Nephron progenitor cell (in vitro differentiated cells): ENCODE measurements at regions not wholly inside any gene's neighbourhood (a gene's known extent, or its start where the extent isn't known, plus 50 kb on each side); places are given as distances from the start of the nearest gene placed in this dataset.
"Not testable (repeated sequence)": the region's sequence is repeated elsewhere in the genome, so short reads cannot be mapped to it uniquely, and the experiment has no call there.

Source experiments
- DNase-seq: peaks from one replicate; pipeline ENCODE4 v3.0.0; 2021
- H3K27ac Mint-ChIP-seq: 2 replicates; pipeline ENCODE4 v1.8.0; 2021; ENCODE audit warnings: mild to moderate bottlenecking, moderate library complexity, mixed read lengths
- H3K27me3 Mint-ChIP-seq: 2 replicates; pipeline ENCODE4 v1.8.0; 2021; ENCODE audit warnings: mild to moderate bottlenecking, low read depth, mixed read lengths; ENCODE audit not compliant: poor library complexity
- H3K36me3 Mint-ChIP-seq: 2 replicates; pipeline ENCODE4 v1.8.0; 2021; ENCODE audit warnings: low read depth, mixed read lengths
- H3K4me1 Mint-ChIP-seq: 2 replicates; pipeline ENCODE4 v1.8.0; 2021; ENCODE audit warnings: mixed read lengths
- H3K4me3 Mint-ChIP-seq: 2 replicates; pipeline ENCODE4 v1.8.0; 2021; ENCODE audit warnings: mild to moderate bottlenecking, moderate library complexity, mixed read lengths
- H3K9me3 Mint-ChIP-seq: 2 replicates; pipeline ENCODE4 v1.8.0; 2021; ENCODE audit warnings: mild to moderate bottlenecking, moderate library complexity, mixed read lengths
- TF ChIP-seq, protein P1 (sequence below): fragments of 200-600 bp; sonication (generic); IDR thresholded peaks from 2 replicates; pipeline ENCODE4 v1.5.0; 2021; ENCODE audit warnings: antibody characterized with exemption

DNA sequence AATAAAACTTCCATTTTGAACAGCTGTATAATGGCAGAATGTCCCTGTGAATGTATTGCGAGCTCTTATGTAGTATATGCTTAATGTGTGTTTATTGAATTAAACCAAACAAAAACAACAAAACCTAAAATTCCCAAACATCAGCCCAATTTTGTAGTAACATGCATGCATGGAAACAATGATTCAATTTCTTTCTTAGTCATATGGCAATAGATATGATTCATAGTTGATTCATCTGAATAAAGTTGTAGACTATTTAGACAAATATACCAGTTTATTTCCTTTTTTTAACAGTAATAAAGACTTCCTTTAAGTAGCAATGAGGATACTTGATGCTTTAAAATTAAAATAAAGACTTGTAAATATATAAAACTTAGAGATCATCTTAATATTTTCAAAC lies 670.6 kb downstream of the CD109 start:
- DNase-seq = no peak
- Mint-ChIP-seq H3K4me3 (no peak overlapping the region), H3K9me3 (no peaks in the 10 kb centered on the region), H3K36me3 (no peaks in the 10 kb centered on the region), H3K27ac (no peak overlapping the region), H3K27me3 (no peaks in the 10 kb centered on the region), H3K4me1 (no peaks in the 10 kb centered on the region)
- TF ChIP-seq, protein P1, sequence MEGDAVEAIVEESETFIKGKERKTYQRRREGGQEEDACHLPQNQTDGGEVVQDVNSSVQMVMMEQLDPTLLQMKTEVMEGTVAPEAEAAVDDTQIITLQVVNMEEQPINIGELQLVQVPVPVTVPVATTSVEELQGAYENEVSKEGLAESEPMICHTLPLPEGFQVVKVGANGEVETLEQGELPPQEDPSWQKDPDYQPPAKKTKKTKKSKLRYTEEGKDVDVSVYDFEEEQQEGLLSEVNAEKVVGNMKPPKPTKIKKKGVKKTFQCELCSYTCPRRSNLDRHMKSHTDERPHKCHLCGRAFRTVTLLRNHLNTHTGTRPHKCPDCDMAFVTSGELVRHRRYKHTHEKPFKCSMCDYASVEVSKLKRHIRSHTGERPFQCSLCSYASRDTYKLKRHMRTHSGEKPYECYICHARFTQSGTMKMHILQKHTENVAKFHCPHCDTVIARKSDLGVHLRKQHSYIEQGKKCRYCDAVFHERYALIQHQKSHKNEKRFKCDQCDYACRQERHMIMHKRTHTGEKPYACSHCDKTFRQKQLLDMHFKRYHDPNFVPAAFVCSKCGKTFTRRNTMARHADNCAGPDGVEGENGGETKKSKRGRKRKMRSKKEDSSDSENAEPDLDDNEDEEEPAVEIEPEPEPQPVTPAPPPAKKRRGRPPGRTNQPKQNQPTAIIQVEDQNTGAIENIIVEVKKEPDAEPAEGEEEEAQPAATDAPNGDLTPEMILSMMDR = no peak

DNA sequence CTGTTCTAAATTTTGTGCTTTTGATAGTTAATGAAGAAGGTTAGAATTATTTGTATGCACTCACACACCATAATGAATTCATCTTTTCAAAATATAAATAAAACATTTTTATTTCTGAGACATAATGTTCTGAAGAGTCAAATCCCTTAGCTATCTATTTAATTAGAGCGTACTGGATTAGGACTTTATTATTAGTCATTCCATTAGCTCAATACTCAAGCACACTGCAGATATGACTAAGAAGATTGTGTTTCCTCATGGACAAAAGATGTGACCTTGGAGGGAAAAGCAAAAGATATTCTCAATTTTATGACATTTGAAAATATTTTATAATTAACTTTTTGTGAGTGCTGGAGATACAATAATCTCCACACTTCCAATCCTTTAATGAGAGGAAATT lies 666.4 kb downstream of the CD109 start:
- H3K36me3 Mint-ChIP-seq = no peaks in the 10 kb centered on the region
- TF ChIP-seq, protein P1 = no peak
- H3K27me3 Mint-ChIP-seq = no peaks in the 10 kb centered on the region
- H3K4me1 Mint-ChIP-seq = no peaks in the 10 kb centered on the region
- no peak overlapping the region for H3K27ac Mint-ChIP-seq
- no peak for DNase-seq
- H3K9me3 Mint-ChIP-seq = no peaks in the 10 kb centered on the region
- H3K4me3 Mint-ChIP-seq = no peak overlapping the region

DNA sequence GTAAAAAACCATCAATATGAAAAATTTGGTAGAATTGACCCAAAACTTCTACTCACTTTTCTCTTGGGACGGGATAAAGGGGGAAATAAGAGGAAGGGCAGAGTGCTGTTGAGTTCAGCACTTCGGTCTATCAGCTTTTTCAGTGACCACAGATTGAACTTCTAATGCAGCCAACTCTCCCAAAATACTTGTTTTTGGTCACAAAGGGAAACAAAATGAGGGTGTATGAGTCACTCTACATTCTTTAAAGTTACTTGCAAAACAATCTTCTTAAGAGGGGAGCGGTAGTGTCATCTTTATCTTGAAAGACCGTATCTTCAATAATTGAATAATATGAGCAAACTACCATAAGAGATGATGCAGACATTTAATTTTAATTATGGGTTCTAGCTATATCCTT lies 661.3 kb downstream of the CD109 start:
- no peaks in the 10 kb centered on the region for H3K27me3 Mint-ChIP-seq
- H3K27ac Mint-ChIP-seq = no peak overlapping the region
- DNase-seq = no peak
- no peaks in the 10 kb centered on the region for H3K9me3 Mint-ChIP-seq
- no peaks in the 10 kb centered on the region for H3K4me1 Mint-ChIP-seq
- H3K36me3 Mint-ChIP-seq = no peaks in the 10 kb centered on the region
- TF ChIP-seq, protein P1 = no peak
- no peak overlapping the region for H3K4me3 Mint-ChIP-seq

DNA sequence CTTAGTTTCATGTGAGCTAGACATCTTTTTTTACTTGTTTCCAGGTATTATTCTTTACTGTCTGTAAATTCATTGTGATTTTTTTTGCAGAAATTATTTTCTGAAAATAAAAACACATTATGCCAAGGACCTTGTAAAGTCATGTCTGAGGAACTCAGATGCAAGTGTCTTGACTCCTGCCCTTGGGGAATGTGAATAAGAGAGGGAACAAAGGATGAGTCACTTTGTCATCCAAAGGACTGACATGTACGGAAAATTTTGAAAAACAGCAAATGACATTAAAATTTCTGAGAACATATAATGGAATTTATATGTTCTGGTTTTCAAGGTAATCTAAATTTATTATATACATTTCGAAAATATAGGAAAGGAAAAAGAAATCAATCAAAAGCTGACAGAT lies 660.4 kb downstream of the CD109 start:
- H3K27ac Mint-ChIP-seq = no peak overlapping the region
- no peak for DNase-seq
- TF ChIP-seq, protein P1 = no peak

DNA sequence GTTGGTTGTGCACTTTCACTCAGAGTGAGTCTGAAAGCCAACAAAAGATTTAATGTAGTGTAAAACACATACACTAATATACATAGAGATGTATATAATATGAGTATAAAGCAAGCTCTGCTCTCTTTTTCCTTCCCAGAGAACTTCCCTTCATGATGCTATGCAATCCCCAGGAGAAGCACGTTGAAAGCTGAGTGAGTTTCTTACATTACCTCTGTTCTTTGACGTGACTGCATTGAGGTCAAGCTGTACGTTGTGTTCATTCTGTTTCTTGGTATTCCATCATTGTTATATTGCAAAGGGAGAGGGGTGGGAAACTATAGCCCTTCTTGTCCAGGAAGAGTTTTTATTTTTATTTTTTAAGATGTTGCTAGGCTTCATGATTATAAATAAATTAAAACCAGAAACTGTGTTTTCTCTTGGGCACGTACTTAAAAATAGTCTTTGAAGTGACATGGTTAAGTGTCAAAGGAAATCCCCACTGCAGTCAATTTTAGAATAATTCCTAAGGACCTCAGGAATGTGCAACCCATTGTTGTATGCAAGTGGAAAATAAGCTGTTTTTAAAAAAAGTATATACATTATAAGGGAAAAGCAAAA lies 651.0 kb downstream of the CD109 start:
- Mint-ChIP-seq H3K4me1 (peaks cover 4% of the 10 kb centered on the region), H3K36me3 (no peaks in the 10 kb centered on the region)
- no peak for DNase-seq

More for the DNA sequence above, 660.4 kb downstream of the CD109 start:
- no peaks in the 10 kb centered on the region for H3K27me3 Mint-ChIP-seq
- peaks cover 3% of the 10 kb centered on the region for H3K4me1 Mint-ChIP-seq
- H3K9me3 Mint-ChIP-seq = no peaks in the 10 kb centered on the region
- no peak overlapping the region for H3K4me3 Mint-ChIP-seq
- H3K36me3 Mint-ChIP-seq = no peaks in the 10 kb centered on the region

DNA sequence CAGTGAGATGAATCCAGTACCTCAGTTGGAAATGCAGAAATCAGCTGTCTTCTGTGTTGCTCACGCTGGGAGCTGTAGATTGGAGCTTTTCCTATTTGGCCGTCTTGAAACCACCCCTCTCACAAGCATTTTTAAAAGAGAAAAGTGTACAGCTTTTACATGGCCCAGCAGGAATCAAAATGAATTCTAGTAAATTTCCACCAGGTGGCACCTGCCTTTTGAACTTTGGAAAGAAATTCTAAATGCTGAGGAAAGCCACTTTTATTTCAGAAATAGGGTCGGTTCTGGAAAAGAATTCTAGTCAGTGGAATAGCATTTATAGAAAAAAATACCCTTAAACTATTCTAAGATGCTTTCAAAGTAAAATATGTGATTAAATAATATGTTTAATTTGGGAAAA lies 647.8 kb downstream of the CD109 start:
- DNase-seq = no peak
- TF ChIP-seq, protein P1 = no peak
- peaks cover 15% of the 10 kb centered on the region for H3K9me3 Mint-ChIP-seq

More for the DNA sequence above, 651.0 kb downstream of the CD109 start:
- TF ChIP-seq, protein P1 = no peak
- Mint-ChIP-seq H3K4me3 (no peak overlapping the region), H3K9me3 (peaks cover 4% of the 10 kb centered on the region), H3K27ac (no peak overlapping the region), H3K27me3 (peaks cover 6% of the 10 kb centered on the region)

DNA sequence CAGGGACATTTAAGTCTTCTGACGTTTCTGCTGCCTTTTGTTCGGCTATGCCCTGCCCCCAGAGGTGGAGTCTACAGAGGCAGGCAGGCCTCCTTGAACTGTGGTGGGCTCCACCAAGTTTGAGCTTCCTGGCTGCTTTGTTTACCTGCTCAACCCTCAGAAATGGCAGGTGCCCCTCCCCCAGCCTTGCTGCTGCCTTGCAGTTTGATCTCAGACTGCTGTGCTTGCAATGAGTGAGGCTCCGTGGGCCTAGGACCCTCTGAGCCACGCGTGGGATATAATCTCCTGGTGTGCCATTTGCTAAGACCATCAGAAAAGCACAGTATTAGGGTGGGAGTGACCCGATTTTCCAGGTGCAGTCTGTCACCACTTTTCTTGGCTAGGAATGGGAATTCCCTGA lies 647.3 kb downstream of the CD109 start:
- not testable (repeated sequence) for DNase-seq, H3K4me3 Mint-ChIP-seq

More for the DNA sequence above, 647.8 kb downstream of the CD109 start:
- Mint-ChIP-seq H3K27me3 (peaks cover 6% of the 10 kb centered on the region), H3K27ac (no peak overlapping the region), H3K4me3 (no peak overlapping the region), H3K36me3 (no peaks in the 10 kb centered on the region), H3K4me1 (no peaks in the 10 kb centered on the region)

More for the DNA sequence above, 647.3 kb downstream of the CD109 start:
- not testable (repeated sequence) for H3K27me3 Mint-ChIP-seq, H3K27ac Mint-ChIP-seq, H3K4me1 Mint-ChIP-seq, H3K36me3 Mint-ChIP-seq
- H3K9me3 Mint-ChIP-seq = peaks cover 16% of the 10 kb centered on the region
